ENCODE measurements at regions not wholly inside any gene's neighbourhood (a gene's known extent, or its start where the extent isn't known, plus 50 kb on each side); places are given as distances from the start of the nearest gene placed in this dataset.

GRCh38 chr1:91585982-91586381 is 85.3 kb downstream of the CDC7 start:
- TF ChIP-seq EZH2phosphoT487 (IDR thresholded peaks at IDR 0.05; ENCODE audit: low read length) (no peak), CTCF (IDR thresholded peaks at IDR 0.05; ENCODE audit: low read length) (no peak), EZH2 (optimal IDR thresholded peaks at IDR 0.05; ENCODE audit: low read depth, low read length) (no peak)
